ENCODE measurements at regions not wholly inside any gene's neighbourhood (a gene's known extent, or its start where the extent isn't known, plus 50 kb on each side); places are given as distances from the start of the nearest gene placed in this dataset.

DNA sequence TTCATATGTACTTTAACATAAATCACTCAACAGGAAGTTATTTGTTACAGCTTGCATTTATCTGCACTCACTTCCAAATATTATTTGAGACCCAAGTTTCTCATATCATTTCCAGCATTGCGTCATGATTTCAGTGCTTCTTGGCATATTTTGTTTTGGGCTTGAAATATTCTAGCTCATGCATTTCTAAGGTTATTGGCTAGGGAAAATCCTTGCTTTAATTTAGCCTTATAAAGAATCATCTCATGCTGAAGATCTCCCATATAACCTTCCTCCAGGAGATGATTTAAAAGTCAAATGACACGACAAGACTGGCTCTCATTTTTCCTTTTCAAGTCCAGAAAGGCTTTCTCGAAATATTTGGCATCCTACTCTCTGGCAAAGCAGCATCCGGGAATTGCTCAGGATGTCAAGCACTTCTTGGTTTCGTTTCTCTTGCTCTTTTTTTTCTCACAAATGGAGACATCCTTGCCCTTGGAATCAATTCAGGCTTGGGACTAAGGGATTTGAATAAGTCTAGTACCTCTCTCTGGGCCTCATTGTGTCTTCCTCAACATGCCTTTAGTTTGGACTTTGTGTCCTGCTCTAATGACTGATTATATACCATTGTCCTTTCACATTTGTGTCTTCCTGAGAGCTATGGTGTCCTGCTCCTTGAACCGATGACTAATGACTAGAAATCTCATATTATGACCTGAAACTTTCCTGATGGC is 295.0 kb downstream of the RMST start:
- intact Hi-C loops (cut with micrococcal nuclease; ENCODE audit: unreplicated experiment), result no loop called here
- Mint-ChIP-seq H3K4me3 (ENCODE audit: low read depth, unreplicated experiment) (no peak overlapping the region), H3K27me3 (ENCODE audit: unreplicated experiment) (no peaks in the 10 kb centered on the region), H3K4me1 (ENCODE audit: low read depth, unreplicated experiment) (peaks cover 20% of the 10 kb centered on the region), H3K36me3 (ENCODE audit: insufficient read depth, unreplicated experiment) (no peaks in the 10 kb centered on the region), H3K9me3 (ENCODE audit: low read depth, unreplicated experiment) (peaks cover 8% of the 10 kb centered on the region), H3K27ac (ENCODE audit: unreplicated experiment) (no peak overlapping the region)
- DNase-seq, result no peak
- CTCF ChIA-PET, result interaction anchor here (0.5 kb wide), 1 partner anchor 20 kb away, joined by 3 read pairs; no protein-coding TSS in a partner anchor
- BruUV-seq (replicated peaks), result no TSS peak
- TF ChIP-seq, protein P1, sequence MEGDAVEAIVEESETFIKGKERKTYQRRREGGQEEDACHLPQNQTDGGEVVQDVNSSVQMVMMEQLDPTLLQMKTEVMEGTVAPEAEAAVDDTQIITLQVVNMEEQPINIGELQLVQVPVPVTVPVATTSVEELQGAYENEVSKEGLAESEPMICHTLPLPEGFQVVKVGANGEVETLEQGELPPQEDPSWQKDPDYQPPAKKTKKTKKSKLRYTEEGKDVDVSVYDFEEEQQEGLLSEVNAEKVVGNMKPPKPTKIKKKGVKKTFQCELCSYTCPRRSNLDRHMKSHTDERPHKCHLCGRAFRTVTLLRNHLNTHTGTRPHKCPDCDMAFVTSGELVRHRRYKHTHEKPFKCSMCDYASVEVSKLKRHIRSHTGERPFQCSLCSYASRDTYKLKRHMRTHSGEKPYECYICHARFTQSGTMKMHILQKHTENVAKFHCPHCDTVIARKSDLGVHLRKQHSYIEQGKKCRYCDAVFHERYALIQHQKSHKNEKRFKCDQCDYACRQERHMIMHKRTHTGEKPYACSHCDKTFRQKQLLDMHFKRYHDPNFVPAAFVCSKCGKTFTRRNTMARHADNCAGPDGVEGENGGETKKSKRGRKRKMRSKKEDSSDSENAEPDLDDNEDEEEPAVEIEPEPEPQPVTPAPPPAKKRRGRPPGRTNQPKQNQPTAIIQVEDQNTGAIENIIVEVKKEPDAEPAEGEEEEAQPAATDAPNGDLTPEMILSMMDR (IDR thresholded peaks at IDR 0.05; ENCODE audit: unreplicated experiment), result no peak

- peaks cover 20% of the 10 kb centered on the region for H3K4me1 Mint-ChIP-seq (ENCODE audit: low read depth, unreplicated experiment)
- TF ChIP-seq, protein P1 (IDR thresholded peaks at IDR 0.05; ENCODE audit: unreplicated experiment), result no peak
- H3K9me3 Mint-ChIP-seq (ENCODE audit: low read depth, unreplicated experiment), result peaks cover 8% of the 10 kb centered on the region
- intact Hi-C loops (cut with micrococcal nuclease; ENCODE audit: unreplicated experiment), result no loop called here
- H3K4me3 Mint-ChIP-seq (ENCODE audit: low read depth, unreplicated experiment), result no peak overlapping the region
- no peak overlapping the region for H3K27ac Mint-ChIP-seq (ENCODE audit: unreplicated experiment)
- H3K36me3 Mint-ChIP-seq (ENCODE audit: insufficient read depth, unreplicated experiment), result no peaks in the 10 kb centered on the region
- DNase-seq, result no peak
- no TSS peak for BruUV-seq (replicated peaks)
- no peaks in the 10 kb centered on the region for H3K27me3 Mint-ChIP-seq (ENCODE audit: unreplicated experiment)
- CTCF ChIA-PET, result interaction anchor here (0.5 kb wide), 1 partner anchor 21 kb away, joined by 3 read pairs; no protein-coding TSS in a partner anchor
Observed at GRCh38 chr12:97758194-97758501, 295.5 kb downstream of the RMST start.

DNA sequence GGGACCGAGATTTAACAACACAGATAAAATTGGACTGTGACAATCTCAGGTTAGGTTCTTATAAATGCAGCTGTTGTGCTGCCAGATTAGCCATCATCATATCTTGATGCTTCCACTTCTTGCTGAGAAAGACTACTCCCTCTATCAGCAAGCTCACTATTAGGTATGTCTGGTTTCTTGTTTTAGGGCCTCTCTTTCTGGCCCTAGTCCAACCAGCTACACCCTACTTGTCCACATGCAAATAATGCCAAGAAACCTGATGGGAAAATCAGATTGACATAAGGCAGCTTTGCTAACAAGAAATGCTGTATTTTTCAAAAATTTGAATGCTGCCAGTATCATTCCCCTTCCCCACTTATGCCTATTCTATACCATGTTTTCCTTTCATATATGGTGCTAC is 296.0 kb downstream of the RMST start:
- DNase-seq, result no peak
- Mint-ChIP-seq H3K4me1 (ENCODE audit: low read depth, unreplicated experiment) (peaks cover 20% of the 10 kb centered on the region), H3K36me3 (ENCODE audit: insufficient read depth, unreplicated experiment) (no peaks in the 10 kb centered on the region), H3K9me3 (ENCODE audit: low read depth, unreplicated experiment) (peaks cover 8% of the 10 kb centered on the region), H3K4me3 (ENCODE audit: low read depth, unreplicated experiment) (no peak overlapping the region), H3K27ac (ENCODE audit: unreplicated experiment) (no peak overlapping the region), H3K27me3 (ENCODE audit: unreplicated experiment) (no peaks in the 10 kb centered on the region)
- intact Hi-C loops (cut with micrococcal nuclease; ENCODE audit: unreplicated experiment), result no loop called here
- BruUV-seq (replicated peaks), result no TSS peak
- TF ChIP-seq, protein P1 (IDR thresholded peaks at IDR 0.05; ENCODE audit: unreplicated experiment), result no peak
- CTCF ChIA-PET, result interaction anchor here (0.5 kb wide), 1 partner anchor 21 kb away, joined by 3 read pairs; no protein-coding TSS in a partner anchor

- intact Hi-C loops (cut with micrococcal nuclease; ENCODE audit: unreplicated experiment), result no loop called here
- H3K9me3 Mint-ChIP-seq (ENCODE audit: low read depth, unreplicated experiment), result peaks cover 8% of the 10 kb centered on the region
- no TSS peak for BruUV-seq (replicated peaks)
- H3K4me1 Mint-ChIP-seq (ENCODE audit: low read depth, unreplicated experiment), result peaks cover 35% of the 10 kb centered on the region
- H3K36me3 Mint-ChIP-seq (ENCODE audit: insufficient read depth, unreplicated experiment), result no peaks in the 10 kb centered on the region
- CTCF ChIA-PET, result no interaction called here
- H3K4me3 Mint-ChIP-seq (ENCODE audit: low read depth, unreplicated experiment), result no peak overlapping the region
- peak overlapping the region; percentile 8 for H3K27ac Mint-ChIP-seq (ENCODE audit: unreplicated experiment)
- no peak for DNase-seq
- H3K27me3 Mint-ChIP-seq (ENCODE audit: unreplicated experiment), result no peaks in the 10 kb centered on the region
- TF ChIP-seq, protein P1 (IDR thresholded peaks at IDR 0.05; ENCODE audit: unreplicated experiment), result no peak
Observed at GRCh38 chr12:97760601-97761000, 298.0 kb downstream of the RMST start.
